Activated CD4-positive, alpha-beta T cell treated with anti-CD3 and anti-CD28 coated beads for 4 hours (primary cell): ENCODE measurements at regions not wholly inside any gene's neighbourhood (a gene's known extent, or its start where the extent isn't known, plus 50 kb on each side); places are given as distances from the start of the nearest gene placed in this dataset.

Experiments
- DNase-seq, 2 donors: peaks; one replicate each; pipeline ENCODE4 v3.0.0-alpha.2; 2020

DNA sequence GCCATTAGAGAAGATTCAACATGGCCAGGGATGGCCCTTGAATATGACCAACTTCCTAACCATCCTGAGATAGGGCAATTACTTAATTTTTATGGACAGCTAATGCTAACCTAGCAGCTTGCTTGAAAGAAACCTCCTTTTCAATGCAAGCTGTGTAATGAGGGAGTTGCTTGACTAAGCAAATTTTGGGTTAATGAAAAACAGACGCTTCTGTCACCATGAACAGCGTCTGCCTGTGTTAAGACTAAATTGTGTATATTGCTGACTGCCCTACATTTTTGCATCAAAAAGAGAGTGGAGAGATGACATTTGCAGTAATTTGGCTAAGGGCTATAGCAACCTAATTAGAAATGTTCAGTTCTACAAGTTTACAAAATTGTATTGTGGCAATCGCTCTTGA lies 319.2 kb upstream of the LRATD1 start:
- DNase-seq: no peak

DNA sequence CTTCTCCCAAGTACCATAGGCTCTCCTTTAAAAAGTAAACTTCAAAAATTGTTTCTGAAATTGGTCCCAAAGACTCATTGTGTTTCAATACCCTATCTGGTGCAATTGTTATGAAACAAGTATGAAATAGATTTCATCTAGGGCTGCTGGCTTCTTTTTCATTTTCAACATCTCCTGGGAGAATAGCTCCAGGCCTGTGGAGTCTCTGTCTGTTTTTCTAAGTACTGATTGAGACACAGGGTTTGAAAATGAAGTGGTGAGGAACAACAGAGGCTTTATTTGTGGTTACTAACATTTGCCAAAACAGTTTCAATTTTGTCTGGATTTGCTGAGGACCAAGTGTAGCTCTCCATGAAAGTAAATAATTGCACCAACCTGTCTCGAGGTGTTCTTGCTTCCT lies 315.9 kb upstream of the LRATD1 start:
- no peak for DNase-seq

DNA sequence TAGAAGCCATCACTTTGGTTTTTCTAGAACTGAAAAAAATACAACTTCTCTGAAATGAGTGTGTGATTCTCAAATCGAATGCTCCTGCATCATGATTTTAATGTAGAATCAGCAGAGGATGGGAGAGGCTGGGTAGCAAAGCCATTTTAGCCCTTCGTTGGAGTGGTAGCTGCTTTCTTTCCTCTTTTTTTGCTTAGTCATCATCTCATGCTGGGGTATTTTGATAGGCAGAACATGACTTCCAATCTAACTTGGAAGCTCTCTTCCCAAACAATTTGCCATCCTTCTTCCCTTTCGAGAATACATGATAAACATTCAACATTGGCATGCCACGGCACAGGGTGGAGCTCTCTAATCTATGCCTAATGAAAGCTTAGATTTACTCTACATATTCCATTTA lies 311.2 kb upstream of the LRATD1 start:
- no peak for DNase-seq

- DNase-seq: no peak
These were observed 310.2 kb upstream of the LRATD1 start for GRCh38 chr2:14322306-14322705.

DNA sequence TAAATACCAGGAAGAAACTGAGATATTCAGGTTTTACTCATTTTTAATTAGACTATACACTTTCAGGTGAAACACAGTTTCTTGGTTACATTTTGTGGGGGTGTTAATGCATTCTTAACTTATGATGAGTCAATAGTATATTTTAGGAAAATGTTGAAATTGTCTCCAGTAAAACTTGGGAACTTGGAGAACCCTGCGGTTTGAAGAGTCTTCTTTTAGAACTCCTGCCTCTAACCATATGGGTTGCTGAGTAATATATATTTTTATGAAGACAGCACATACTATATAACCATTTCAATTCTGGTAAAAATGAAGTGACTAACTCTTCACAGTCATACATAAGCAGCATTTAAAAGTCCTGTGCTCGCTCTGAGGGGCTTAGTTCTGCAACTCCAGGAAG lies 308.2 kb upstream of the LRATD1 start:
- no peak for DNase-seq

- no peak for DNase-seq
These were observed 301.6 kb upstream of the LRATD1 start for GRCh38 chr2:14330884-14331283.

GRCh38 chr2:14336759-14337382 lies 295.6 kb upstream of the LRATD1 start:
- DNase-seq: no peak

GRCh38 chr2:14340703-14341102 lies 291.8 kb upstream of the LRATD1 start:
- DNase-seq: no peak

DNA sequence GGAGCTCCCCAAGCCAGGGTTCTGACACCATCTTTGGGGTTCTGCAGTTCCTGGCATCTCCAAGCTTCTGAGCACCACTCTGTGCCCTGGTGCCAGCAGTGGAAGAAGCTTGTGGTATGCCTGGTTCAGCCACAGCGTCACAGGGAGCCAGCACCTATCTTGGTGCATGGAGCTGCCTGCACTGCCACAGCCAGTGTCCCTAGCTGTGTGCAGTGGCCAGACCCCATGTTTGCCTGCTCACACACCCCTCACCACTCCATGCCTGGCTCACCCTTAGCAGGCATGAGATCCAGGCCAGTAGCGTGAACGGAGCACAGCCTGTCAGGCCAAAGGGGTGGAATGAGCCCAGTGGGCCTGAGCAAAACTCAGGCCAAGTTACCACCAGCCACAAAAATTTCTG lies 290.2 kb upstream of the LRATD1 start:
- DNase-seq: no peak

GRCh38 chr2:14344355-14344754 lies 288.2 kb upstream of the LRATD1 start:
- no peak for DNase-seq

DNA sequence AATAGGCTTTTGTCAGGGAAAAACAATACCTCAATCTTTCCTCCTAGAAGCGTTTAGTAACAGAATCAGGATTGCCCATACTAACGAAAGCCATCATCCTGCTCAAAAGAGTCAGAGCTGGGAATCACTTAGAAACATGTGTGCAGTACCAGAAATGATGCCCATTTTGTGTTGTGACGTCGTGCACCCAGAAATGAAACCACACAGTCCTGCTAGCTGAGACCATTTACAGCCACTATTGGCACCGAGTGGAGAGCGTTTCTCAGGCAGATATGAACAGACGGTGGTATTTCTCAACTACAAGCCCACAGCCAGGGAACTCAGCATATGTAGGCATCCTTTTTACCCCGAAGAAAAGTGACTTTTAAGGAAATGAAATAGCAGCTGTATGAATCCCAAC lies 284.3 kb upstream of the LRATD1 start:
- no peak for DNase-seq

- DNase-seq: no peak
These were observed 281.7 kb upstream of the LRATD1 start for GRCh38 chr2:14350856-14351255.

GRCh38 chr2:14352067-14352466 lies 280.4 kb upstream of the LRATD1 start:
- DNase-seq: no peak

GRCh38 chr2:14354231-14354630 lies 278.3 kb upstream of the LRATD1 start:
- no peak for DNase-seq

DNA sequence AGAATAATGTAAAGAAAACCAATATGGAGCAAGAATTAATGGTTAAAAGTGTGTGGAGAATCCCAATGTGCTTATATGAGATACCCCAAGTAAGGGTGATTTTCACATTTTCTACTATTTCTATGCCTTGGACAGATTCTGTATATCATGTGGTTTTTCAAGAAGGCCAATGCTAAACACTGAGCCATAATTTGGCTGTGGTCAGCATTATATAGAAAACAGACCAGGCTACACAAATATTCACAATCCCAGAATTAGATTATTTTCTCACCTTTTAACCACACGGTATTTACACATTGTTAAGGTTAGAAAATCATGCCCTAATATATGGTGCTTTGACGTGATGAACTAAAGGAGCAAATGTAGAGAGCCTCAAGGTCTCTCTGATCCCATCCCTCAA lies 277.4 kb upstream of the LRATD1 start:
- DNase-seq: no peak

GRCh38 chr2:14358339-14358738 lies 274.2 kb upstream of the LRATD1 start:
- no peak for DNase-seq

DNA sequence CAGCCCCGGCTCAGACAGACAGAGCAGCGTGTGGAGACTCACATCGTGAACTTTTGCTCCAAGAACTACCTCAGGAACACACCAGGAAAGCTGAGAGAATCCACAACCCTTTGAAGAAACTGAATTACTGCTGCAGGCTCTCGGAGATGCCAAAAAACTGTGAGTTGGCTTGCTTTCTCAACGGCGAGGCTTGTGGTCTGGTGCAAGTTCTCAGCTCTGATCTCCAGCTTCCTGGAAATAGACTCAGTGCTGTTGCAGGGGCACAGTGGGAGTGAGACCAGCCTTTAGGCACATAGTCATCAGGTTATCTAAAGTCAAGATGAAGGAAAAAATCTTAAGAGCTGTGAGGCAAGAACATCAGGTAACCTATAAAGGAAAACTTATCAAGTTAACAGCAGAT lies 273.7 kb upstream of the LRATD1 start:
- no peak for DNase-seq

GRCh38 chr2:14363137-14363536 lies 269.4 kb upstream of the LRATD1 start:
- DNase-seq: no peak

DNA sequence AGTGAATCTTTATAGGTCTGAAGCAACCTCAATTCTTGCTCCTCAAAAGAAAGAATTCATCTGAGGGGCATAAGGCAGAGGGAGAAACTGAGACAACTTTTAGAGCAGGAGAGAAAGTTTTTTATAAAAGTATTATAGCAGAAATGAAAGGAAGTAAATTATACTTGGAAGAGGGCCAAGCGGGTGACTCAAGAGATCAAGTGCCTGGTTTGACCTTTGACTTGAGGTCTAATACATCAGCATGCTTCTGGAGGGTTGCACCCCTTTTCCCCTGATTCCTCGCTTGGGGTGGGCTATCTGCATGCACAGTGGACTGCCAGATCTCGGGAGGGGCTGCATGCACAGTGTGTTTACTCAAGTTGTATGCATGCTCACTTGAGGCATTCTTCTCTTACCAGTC lies 268.5 kb upstream of the LRATD1 start:
- no peak for DNase-seq

GRCh38 chr2:14364471-14364870 lies 268.0 kb upstream of the LRATD1 start:
- no peak for DNase-seq

GRCh38 chr2:14385043-14385442 lies 247.5 kb upstream of the LRATD1 start:
- DNase-seq: no peak

- DNase-seq: no peak
These were observed 245.2 kb upstream of the LRATD1 start for GRCh38 chr2:14387332-14387731.

GRCh38 chr2:14388724-14389123 lies 243.8 kb upstream of the LRATD1 start:
- DNase-seq: no peak

GRCh38 chr2:14396533-14397083 lies 235.9 kb upstream of the LRATD1 start:
- DNase-seq: no peak

DNA sequence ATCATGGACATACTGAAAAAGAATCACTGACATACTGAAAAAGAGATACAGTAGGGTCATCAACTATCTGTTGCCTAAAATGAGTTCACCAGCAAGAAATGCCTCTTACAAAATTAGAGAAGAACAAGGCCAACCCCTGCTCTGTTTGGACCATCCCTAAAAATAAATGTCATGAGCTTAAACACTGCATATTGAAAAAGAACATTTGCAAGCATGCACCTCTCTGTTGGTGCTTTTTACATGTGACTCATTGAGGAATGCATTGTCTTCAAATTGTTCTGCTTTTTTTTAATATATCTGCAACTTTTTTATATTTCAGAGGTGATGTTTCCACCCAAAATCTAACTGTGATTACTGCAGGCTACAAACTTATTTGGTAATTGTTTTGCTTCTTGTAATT lies 233.9 kb upstream of the LRATD1 start:
- DNase-seq: no peak
